Gastrocnemius medialis (tissue), 4 donors: ENCODE measurements at regions not wholly inside any gene's neighbourhood (a gene's known extent, or its start where the extent isn't known, plus 50 kb on each side); places are given as distances from the start of the nearest gene placed in this dataset.

ENCODE experiments used
- CTCF ChIP-seq, 5 experiments: fragments of 450-650 bp in 3 of 5; fragments of 200-600 bp in 2 of 5; sonication (generic) in 2 of 5; IDR thresholded peaks in 4 of 5; conservative IDR thresholded peaks in 1 of 5; 1 replicate in 4 of 5; 2 replicates in 1 of 5; pipeline ENCODE4 v1.5.1; 2016 to 2019; ENCODE audit warnings: antibody characterized with exemption in 5 of 5, mild to moderate bottlenecking in 3 of 5, moderate library complexity in 3 of 5
- POLR2A ChIP-seq, 2 donors: fragments of 450-650 bp; IDR thresholded peaks; one replicate each; pipeline ENCODE4 v1.6.1; 2017; ENCODE audit warnings: antibody characterized with exemption in 2 of 2, mild to moderate bottlenecking in 2 of 2, moderate library complexity in 2 of 2

- TF ChIP-seq CTCF (IDR thresholded peaks at IDR 0.05 in 4 of 5, conservative IDR thresholded peaks at IDR 0.05 in 1 of 5) (no peak), POLR2A (IDR thresholded peaks at IDR 0.05) (no peak)
These were observed 73.8 kb downstream of the NEURL3 start for GRCh38 chr2:96431319-96431718.
